ENCODE measurements at regions not wholly inside any gene's neighbourhood (a gene's known extent, or its start where the extent isn't known, plus 50 kb on each side); places are given as distances from the start of the nearest gene placed in this dataset.
"Not testable (repeated sequence)": the region's sequence is repeated elsewhere in the genome, so short reads cannot be mapped to it uniquely, and the experiment has no call there.

DNA sequence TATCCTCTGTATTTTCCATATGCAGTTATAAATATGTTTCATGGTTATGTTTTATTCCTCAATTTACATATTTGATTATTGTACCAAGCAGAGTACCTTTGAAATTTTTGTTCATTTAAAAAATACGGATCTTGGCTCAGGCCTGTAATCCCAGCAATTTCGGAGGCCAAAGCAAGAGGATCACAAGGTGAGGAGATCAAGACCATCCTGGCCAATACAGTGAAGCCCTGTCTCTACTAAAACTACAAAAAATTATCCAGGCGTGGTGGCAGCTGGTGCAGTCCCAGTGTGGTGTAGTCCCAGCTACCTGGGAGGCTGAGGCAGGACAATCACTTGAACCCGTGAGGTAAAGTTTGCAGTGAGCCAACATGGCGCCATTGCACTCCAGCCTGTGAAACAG, 251.2 kb upstream of the TPTE start:
- 39 to 56% (median 50%) methylated on average over 5 of the region's 5 CpGs for WGBS, 4 donors
- intact Hi-C loops (cut with DNase I): not testable (repeated sequence)

DNA sequence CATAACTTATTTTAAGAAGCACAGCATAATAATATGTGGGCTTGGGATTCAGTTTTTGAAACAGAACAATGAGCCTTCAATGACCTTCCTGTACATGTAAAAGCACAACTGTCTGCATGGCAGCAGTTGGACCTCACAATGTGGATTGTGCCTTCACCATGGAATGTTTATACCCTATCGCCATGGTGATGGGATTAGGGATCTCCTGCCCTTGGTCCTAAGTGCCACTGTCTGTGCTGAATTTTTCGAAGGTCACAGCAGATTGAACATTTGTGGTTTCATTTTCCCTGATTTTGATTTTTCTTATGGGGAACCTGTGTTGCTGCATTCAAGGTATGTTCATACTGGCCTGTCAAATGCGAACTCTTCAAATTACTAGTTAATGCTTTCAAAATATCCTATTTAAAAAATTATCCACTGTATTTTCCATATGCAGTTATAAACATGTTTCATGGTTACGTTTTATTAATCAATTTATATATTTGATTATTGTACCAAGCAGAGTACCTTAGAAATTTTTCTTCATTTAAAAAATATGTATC, 249.6 kb upstream of the TPTE start:
- WGBS, 4 donors: 60 to 71% (median 63%) methylated on average over 4 of the region's 4 CpGs
- H3K9me3 ChIP-seq (replicated peaks in 1 of 3); H3K27me3 ChIP-seq; H3K4me3 ChIP-seq; H3K36me3 ChIP-seq (replicated peaks in 1 of 2); H3K4me1 ChIP-seq (replicated peaks in 1 of 2); intact Hi-C loops (cut with DNase I); H3K27ac ChIP-seq: not testable (repeated sequence)
- peak in 4 of 7 donors; percentile 3 to 50 (median 14) for DNase-seq

More for the DNA sequence above, 251.2 kb upstream of the TPTE start:
- H3K36me3 ChIP-seq (replicated peaks in 1 of 2); H3K27ac ChIP-seq; H3K9me3 ChIP-seq (replicated peaks in 1 of 3); H3K4me1 ChIP-seq (replicated peaks in 1 of 2); H3K27me3 ChIP-seq; H3K4me3 ChIP-seq: not testable (repeated sequence)
- peak in 1 of 7 donors; percentile 51 for DNase-seq

DNA sequence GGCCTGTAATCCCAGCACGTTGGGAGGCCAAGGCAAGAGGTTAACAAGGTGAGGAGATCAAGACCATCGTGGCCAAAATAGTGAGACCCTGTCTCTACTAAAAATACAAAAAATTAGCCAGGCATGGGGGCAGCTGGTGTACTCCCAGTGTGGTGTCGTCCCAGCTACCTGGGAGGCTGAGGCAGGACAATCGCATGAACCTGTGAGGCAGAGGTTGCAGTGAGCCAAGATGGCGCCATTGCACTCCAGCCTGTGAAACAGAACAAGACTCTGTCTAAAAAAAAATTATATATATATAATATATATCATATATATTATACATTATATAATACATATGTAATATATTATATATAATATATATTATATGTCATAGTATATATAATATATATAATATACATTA, 249.2 kb upstream of the TPTE start:
- WGBS, 4 donors: 53 to 65% (median 58%) methylated on average over 5 of the region's 5 CpGs
- Histone ChIP-seq H3K4me1 (replicated peaks in 1 of 2) (no peaks in the 10 kb centered on the region), H3K27ac (no peak overlapping the region), H3K9me3 (replicated peaks in 1 of 3) (no peaks in the 10 kb centered on the region), H3K36me3 (replicated peaks in 1 of 2) (no peaks in the 10 kb centered on the region), H3K4me3 (no peak overlapping the region), H3K27me3 (no peaks in the 10 kb centered on the region)
- no peak for TF ChIP-seq POLR2A (IDR thresholded peaks at IDR 0.05)
- TF ChIP-seq, protein P1, sequence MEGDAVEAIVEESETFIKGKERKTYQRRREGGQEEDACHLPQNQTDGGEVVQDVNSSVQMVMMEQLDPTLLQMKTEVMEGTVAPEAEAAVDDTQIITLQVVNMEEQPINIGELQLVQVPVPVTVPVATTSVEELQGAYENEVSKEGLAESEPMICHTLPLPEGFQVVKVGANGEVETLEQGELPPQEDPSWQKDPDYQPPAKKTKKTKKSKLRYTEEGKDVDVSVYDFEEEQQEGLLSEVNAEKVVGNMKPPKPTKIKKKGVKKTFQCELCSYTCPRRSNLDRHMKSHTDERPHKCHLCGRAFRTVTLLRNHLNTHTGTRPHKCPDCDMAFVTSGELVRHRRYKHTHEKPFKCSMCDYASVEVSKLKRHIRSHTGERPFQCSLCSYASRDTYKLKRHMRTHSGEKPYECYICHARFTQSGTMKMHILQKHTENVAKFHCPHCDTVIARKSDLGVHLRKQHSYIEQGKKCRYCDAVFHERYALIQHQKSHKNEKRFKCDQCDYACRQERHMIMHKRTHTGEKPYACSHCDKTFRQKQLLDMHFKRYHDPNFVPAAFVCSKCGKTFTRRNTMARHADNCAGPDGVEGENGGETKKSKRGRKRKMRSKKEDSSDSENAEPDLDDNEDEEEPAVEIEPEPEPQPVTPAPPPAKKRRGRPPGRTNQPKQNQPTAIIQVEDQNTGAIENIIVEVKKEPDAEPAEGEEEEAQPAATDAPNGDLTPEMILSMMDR (IDR thresholded peaks at IDR 0.05): no peak
- DNase-seq: peak in 4 of 7 donors; percentile 3 to 54 (median 18)
- intact Hi-C loops (cut with DNase I): no loop called here

DNA sequence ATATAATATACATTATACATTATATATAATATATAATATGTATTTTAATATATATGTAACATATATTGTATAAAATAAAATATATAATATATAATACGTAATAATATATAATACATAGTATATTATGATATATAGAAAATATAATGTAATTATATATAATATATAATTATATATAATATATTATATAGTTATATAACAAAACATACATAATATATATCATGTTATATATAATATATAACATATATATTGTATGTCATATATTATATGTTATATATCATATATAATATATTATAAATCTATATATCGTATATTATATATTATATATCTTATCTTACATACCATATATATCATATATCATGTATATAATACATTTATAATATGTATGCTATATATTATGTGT, 248.2 kb upstream of the TPTE start:
- WGBS, 4 donors: 71 to 78% (median 72%) methylated on average over 2 of the region's 2 CpGs; no CpG with 5 or more reads in 1 of the 4 donors
- Histone ChIP-seq H3K27ac (no peak overlapping the region), H3K4me3 (no peak overlapping the region), H3K27me3 (no peaks in the 10 kb centered on the region), H3K9me3 (replicated peaks in 1 of 3) (no peaks in the 10 kb centered on the region), H3K36me3 (replicated peaks in 1 of 2) (no peaks in the 10 kb centered on the region), H3K4me1 (replicated peaks in 1 of 2) (no peaks in the 10 kb centered on the region)
- intact Hi-C loops (cut with DNase I): no loop called here
- TF ChIP-seq POLR2A (IDR thresholded peaks at IDR 0.05): no peak
- TF ChIP-seq, protein P1 (IDR thresholded peaks at IDR 0.05): no peak
- no peak for DNase-seq

DNA sequence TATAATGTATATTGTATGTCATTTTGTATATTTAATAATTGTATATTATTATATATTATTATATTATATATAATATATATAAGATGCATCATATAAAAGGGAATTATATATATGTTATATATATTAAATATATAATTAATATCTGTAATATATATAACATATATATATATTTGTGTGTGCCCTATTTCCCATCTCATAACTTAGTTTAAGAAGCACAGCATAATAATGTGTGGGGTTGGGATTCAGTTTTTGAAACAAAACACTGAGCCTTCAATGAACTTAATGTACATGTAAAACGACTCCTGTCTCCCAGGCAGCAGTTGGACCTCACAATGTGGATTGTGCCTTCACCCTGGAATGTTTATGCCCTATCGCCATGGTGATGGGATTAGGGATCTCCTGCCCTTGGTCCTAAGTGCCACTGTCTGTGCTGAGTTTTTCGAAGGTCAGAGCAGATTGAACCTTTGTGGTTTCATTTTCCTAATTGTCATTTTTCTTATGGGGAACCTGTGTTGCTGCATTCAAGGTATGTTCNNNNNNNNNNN, 247.5 kb upstream of the TPTE start:
- H3K36me3 ChIP-seq (replicated peaks in 1 of 2); H3K4me1 ChIP-seq (replicated peaks in 1 of 2); H3K27ac ChIP-seq; intact Hi-C loops (cut with DNase I); H3K4me3 ChIP-seq; H3K27me3 ChIP-seq; H3K9me3 ChIP-seq (replicated peaks in 1 of 3): not testable (repeated sequence)
- peak in 4 of 7 donors; percentile 5 to 55 (median 22) for DNase-seq
- 52 to 77% (median 64%) methylated on average over 3 of the region's 3 CpGs for WGBS, 4 donors

Measured in adrenal gland (tissue), 9 donors.